Gastroesophageal sphincter (tissue), 2 donors: ENCODE measurements at regions not wholly inside any gene's neighbourhood (a gene's known extent, or its start where the extent isn't known, plus 50 kb on each side); places are given as distances from the start of the nearest gene placed in this dataset.

Experiments
- EP300 ChIP-seq: sonication (generic); formaldehyde crosslinking; IDR thresholded peaks from one replicate; pipeline ENCODE4 v1.6.1; 2017; ENCODE audit warnings: antibody characterized with exemption, mild to moderate bottlenecking
- POLR2AphosphoS5 ChIP-seq: sonication (generic); formaldehyde crosslinking; IDR thresholded peaks from one replicate; pipeline ENCODE4 v1.6.1; 2017; ENCODE audit warnings: antibody characterized with exemption

GRCh38 chr6:146914489-146915483, 289.4 kb upstream of the STXBP5 start:
- peak; percentile 84 for TF ChIP-seq POLR2AphosphoS5
- no peak for TF ChIP-seq EP300
